Stimulated activated CD4-positive, alpha-beta T cell treated with anti-CD3 and anti-CD28 coated beads, Interleukin-2, amount 100 ng/mL, for 48 hours (primary cell): ENCODE measurements at regions not wholly inside any gene's neighbourhood (a gene's known extent, or its start where the extent isn't known, plus 50 kb on each side); places are given as distances from the start of the nearest gene placed in this dataset.

Experiments
- DNase-seq, 2 donors: peaks; one replicate each; pipeline ENCODE4 v3.0.0-alpha.2; 2020

- no peak for DNase-seq
These were observed 444.2 kb upstream of the SEMA3D start for GRCh38 chr7:85630904-85631600.

GRCh38 chr7:85627791-85628586 lies 441.1 kb upstream of the SEMA3D start:
- no peak for DNase-seq

- no peak for DNase-seq
These were observed 435.2 kb upstream of the SEMA3D start for GRCh38 chr7:85622059-85622458.

GRCh38 chr7:85620936-85621685 lies 434.3 kb upstream of the SEMA3D start:
- no peak for DNase-seq

- no peak for DNase-seq
These were observed 432.4 kb upstream of the SEMA3D start for GRCh38 chr7:85619236-85619635.

- no peak for DNase-seq
These were observed 427.8 kb upstream of the SEMA3D start for GRCh38 chr7:85614684-85615083.

GRCh38 chr7:85612514-85612913 lies 425.7 kb upstream of the SEMA3D start:
- DNase-seq = no peak

GRCh38 chr7:85608804-85609203 lies 421.9 kb upstream of the SEMA3D start:
- DNase-seq = no peak

GRCh38 chr7:85602196-85602595 lies 415.3 kb upstream of the SEMA3D start:
- no peak for DNase-seq

- DNase-seq = no peak
These were observed 413.5 kb upstream of the SEMA3D start for GRCh38 chr7:85600395-85600794.

- DNase-seq = no peak
These were observed 410.0 kb upstream of the SEMA3D start for GRCh38 chr7:85596827-85597226.

GRCh38 chr7:85595750-85596178 lies 408.9 kb upstream of the SEMA3D start:
- no peak for DNase-seq

GRCh38 chr7:85593355-85593754 lies 406.5 kb upstream of the SEMA3D start:
- no peak for DNase-seq

GRCh38 chr7:85587785-85588184 lies 400.9 kb upstream of the SEMA3D start:
- no peak for DNase-seq

GRCh38 chr7:85586091-85586490 lies 399.2 kb upstream of the SEMA3D start:
- no peak for DNase-seq

- no peak for DNase-seq
These were observed 396.5 kb upstream of the SEMA3D start for GRCh38 chr7:85583131-85583953.

- no peak for DNase-seq
These were observed 387.0 kb upstream of the SEMA3D start for GRCh38 chr7:85573844-85574243.

GRCh38 chr7:85573346-85573745 lies 386.5 kb upstream of the SEMA3D start:
- no peak for DNase-seq

GRCh38 chr7:85570898-85571297 lies 384.0 kb upstream of the SEMA3D start:
- no peak for DNase-seq

GRCh38 chr7:85567983-85568382 lies 381.1 kb upstream of the SEMA3D start:
- no peak for DNase-seq

GRCh38 chr7:85566095-85566794 lies 379.4 kb upstream of the SEMA3D start:
- DNase-seq = no peak

- DNase-seq = no peak
These were observed 378.4 kb upstream of the SEMA3D start for GRCh38 chr7:85565276-85565675.
